CD14-positive monocyte (primary cell): ENCODE measurements at regions not wholly inside any gene's neighbourhood (a gene's known extent, or its start where the extent isn't known, plus 50 kb on each side); places are given as distances from the start of the nearest gene placed in this dataset.

Source experiments
- DNase-seq, 3 donors: peaks; one replicate each; pipeline ENCODE4 v3.0.0-alpha.2; 2011 to 2022
- H2AFZ ChIP-seq: 2 replicates; pipeline ENCODE4 v1.6.0; 2012; ENCODE audit warnings: mild to moderate bottlenecking, low read depth, low read length, inconsistent platforms; ENCODE audit not compliant: insufficient read depth, poor library complexity, severe bottlenecking
- H3K27ac ChIP-seq, 2 donors: 1 replicate in 1 of 2; 2 replicates in 1 of 2; pipeline ENCODE4 v1.5.1; 2012 to 2013; ENCODE audit warnings: low read length in 2 of 2, control low read depth in 1 of 2, inconsistent platforms in 1 of 2, low read depth in 1 of 2, mild to moderate bottlenecking in 1 of 2
- H3K27me3 ChIP-seq, 2 donors: one replicate each; pipeline versions ENCODE4 v1.6.0 to v1.6.1; 2011 to 2013; ENCODE audit warnings: low read length in 2 of 2; ENCODE audit not compliant: control insufficient read depth in 2 of 2, insufficient read depth in 2 of 2
- H3K36me3 ChIP-seq, 2 donors: replicated peaks in 1 of 2; 1 replicate in 1 of 2; 2 replicates in 1 of 2; pipeline versions ENCODE4 v1.5.1 to v1.6.1; 2012 to 2013; ENCODE audit warnings: low read length in 2 of 2, control low read depth in 1 of 2, inconsistent platforms in 1 of 2, mild to moderate bottlenecking in 1 of 2; ENCODE audit not compliant: insufficient read depth in 2 of 2, control insufficient read depth in 1 of 2
- H3K4me1 ChIP-seq, 2 donors: 1 replicate in 1 of 2; 2 replicates in 1 of 2; pipeline versions ENCODE4 v1.5.1 to v1.6.1; 2012 to 2013; ENCODE audit warnings: low read length in 2 of 2, control low read depth in 1 of 2, inconsistent platforms in 1 of 2, mild to moderate bottlenecking in 1 of 2, moderate library complexity in 1 of 2; ENCODE audit not compliant: insufficient read depth in 2 of 2, control insufficient read depth in 1 of 2
- H3K4me2 ChIP-seq: replicated peaks from 2 replicates; pipeline ENCODE3; 2012; ENCODE audit warnings: low read length, moderate library complexity, mild to moderate bottlenecking; ENCODE audit not compliant: poor library complexity, severe bottlenecking; ENCODE audit errors: extremely low read depth
- H3K4me3 ChIP-seq, 3 experiments: fragments of 200-600 bp in 1 of 3; sonication (generic) in 1 of 3; replicated peaks in 1 of 3; 1 replicate in 2 of 3; 2 replicates in 1 of 3; pipeline ENCODE4 v1.5.1; 2011 to 2013; ENCODE audit warnings: low read length in 3 of 3, mild to moderate bottlenecking in 3 of 3, control low read depth in 2 of 3, low read depth in 2 of 3, inconsistent platforms in 1 of 3, moderate library complexity in 1 of 3
- H3K79me2 ChIP-seq: 2 replicates; pipeline ENCODE4 v1.6.0; 2012; ENCODE audit warnings: mild to moderate bottlenecking, control low read depth, inconsistent platforms, low read length, moderate library complexity; ENCODE audit not compliant: insufficient read depth
- H3K9ac ChIP-seq: 2 replicates; pipeline ENCODE4 v1.6.0; 2017; ENCODE audit warnings: low read length, mild to moderate bottlenecking; ENCODE audit not compliant: insufficient read depth, poor library complexity, severe bottlenecking
- H3K9me3 ChIP-seq, 2 donors: replicated peaks in 1 of 2; 1 replicate in 1 of 2; 2 replicates in 1 of 2; pipeline versions ENCODE4 v1.5.1 to v1.6.1; 2012 to 2013; ENCODE audit warnings: low read length in 2 of 2, control low read depth in 1 of 2; ENCODE audit not compliant: control insufficient read depth in 1 of 2, insufficient read depth in 1 of 2
- H4K20me1 ChIP-seq: 2 replicates; pipeline ENCODE4 v1.6.0; 2012; ENCODE audit warnings: mild to moderate bottlenecking, low read length, control low read depth, moderate library complexity; ENCODE audit not compliant: insufficient read depth
- H3K27ac Mint-ChIP-seq, 7 donors: one replicate each; pipeline ENCODE4 v1.8.0; 2020; ENCODE audit warnings: mild to moderate bottlenecking in 7 of 7, mixed read lengths in 7 of 7, moderate library complexity in 6 of 7, inconsistent platforms in 2 of 7
- H3K27me3 Mint-ChIP-seq, 3 donors: one replicate each; pipeline ENCODE4 v1.8.0; 2021 to 2022; ENCODE audit warnings: low read depth in 3 of 3, mild to moderate bottlenecking in 3 of 3, mixed read lengths in 3 of 3, moderate library complexity in 3 of 3, inconsistent platforms in 1 of 3
- H3K36me3 Mint-ChIP-seq, 2 donors: one replicate each; pipeline ENCODE4 v1.8.0; 2020; ENCODE audit warnings: mixed read lengths in 2 of 2, inconsistent platforms in 1 of 2, mild to moderate bottlenecking in 1 of 2
- H3K4me1 Mint-ChIP-seq: one replicate; pipeline ENCODE4 v1.8.0; 2020; ENCODE audit warnings: mild to moderate bottlenecking, mixed read lengths
- H3K4me3 Mint-ChIP-seq, 2 donors: one replicate each; pipeline ENCODE4 v1.8.0; 2020; ENCODE audit warnings: mild to moderate bottlenecking in 2 of 2, mixed read lengths in 2 of 2, moderate library complexity in 1 of 2
- H3K9me3 Mint-ChIP-seq, 7 donors: one replicate each; pipeline ENCODE4 v1.8.0; 2020 to 2022; ENCODE audit warnings: mixed read lengths in 7 of 7, mild to moderate bottlenecking in 6 of 7, moderate library complexity in 6 of 7, inconsistent platforms in 2 of 7
- WGBS: methylation state at CpG from one replicate; pipeline ENCODE4 v1.1.5; 2013; ENCODE audit warnings: missing lambda C conversion rate; ENCODE audit not compliant: insufficient coverage; 5-methylcytosine and 5-hydroxymethylcytosine counted together
- intact Hi-C, 2 donors: fragments of 100-400 bp; cut with micrococcal nuclease; formaldehyde crosslinking; loops; one replicate each; pipeline versions ENCODE4 v1.15.0 to v1.15.1; 2023
- TF ChIP-seq, protein P1 (sequence below): fragments of 200-600 bp; IDR thresholded peaks from one replicate; pipeline ENCODE4 v1.8.0; 2022; ENCODE audit warnings: antibody characterized with exemption, mild to moderate bottlenecking

DNA sequence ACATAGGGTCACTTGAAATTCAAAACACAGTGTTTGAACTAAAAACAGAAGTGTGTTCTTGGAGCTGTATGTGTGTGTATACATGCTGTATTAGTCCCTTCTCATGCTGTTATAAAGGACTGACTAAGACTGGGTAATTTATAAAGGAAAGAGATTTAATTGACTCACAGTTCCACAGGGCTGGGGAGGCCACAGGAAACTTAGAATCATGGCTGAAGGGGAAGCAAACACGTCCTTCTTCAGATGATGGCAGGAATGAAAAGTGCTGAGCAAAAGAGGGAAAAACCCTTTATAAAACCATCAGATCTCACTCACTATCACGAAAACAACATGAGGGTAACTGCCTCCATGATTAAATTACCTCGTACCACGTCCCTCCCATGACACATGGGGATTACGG, 224.1 kb downstream of the BCAT1 start:
- DNase-seq, result peak in 1 of 3 donors; percentile 61
- H3K36me3 Mint-ChIP-seq, result no peaks in the 10 kb centered on the region
- Histone ChIP-seq H3K9ac (no peak overlapping the region), H3K4me1 (no peaks in the 10 kb centered on the region), H3K36me3 (no peaks in the 10 kb centered on the region), H4K20me1 (no peaks in the 10 kb centered on the region), H3K9me3 (no peaks in the 10 kb centered on the region), H3K4me2 (no peak overlapping the region), H3K79me2 (no peaks in the 10 kb centered on the region), H3K4me3 (no peak overlapping the region), H3K27me3 (no peaks in the 10 kb centered on the region), H2AFZ (no peak overlapping the region), H3K27ac (no peak overlapping the region)
- no peak overlapping the region for H3K4me3 Mint-ChIP-seq
- peaks cover 4% of the 10 kb centered on the region for H3K4me1 Mint-ChIP-seq
- H3K27me3 Mint-ChIP-seq, result peaks cover 0 to 3% (median 2%) of the 10 kb centered on the region in 3 donors
- TF ChIP-seq, protein P1, sequence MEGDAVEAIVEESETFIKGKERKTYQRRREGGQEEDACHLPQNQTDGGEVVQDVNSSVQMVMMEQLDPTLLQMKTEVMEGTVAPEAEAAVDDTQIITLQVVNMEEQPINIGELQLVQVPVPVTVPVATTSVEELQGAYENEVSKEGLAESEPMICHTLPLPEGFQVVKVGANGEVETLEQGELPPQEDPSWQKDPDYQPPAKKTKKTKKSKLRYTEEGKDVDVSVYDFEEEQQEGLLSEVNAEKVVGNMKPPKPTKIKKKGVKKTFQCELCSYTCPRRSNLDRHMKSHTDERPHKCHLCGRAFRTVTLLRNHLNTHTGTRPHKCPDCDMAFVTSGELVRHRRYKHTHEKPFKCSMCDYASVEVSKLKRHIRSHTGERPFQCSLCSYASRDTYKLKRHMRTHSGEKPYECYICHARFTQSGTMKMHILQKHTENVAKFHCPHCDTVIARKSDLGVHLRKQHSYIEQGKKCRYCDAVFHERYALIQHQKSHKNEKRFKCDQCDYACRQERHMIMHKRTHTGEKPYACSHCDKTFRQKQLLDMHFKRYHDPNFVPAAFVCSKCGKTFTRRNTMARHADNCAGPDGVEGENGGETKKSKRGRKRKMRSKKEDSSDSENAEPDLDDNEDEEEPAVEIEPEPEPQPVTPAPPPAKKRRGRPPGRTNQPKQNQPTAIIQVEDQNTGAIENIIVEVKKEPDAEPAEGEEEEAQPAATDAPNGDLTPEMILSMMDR, result no peak
- no peak overlapping the region for H3K27ac Mint-ChIP-seq
- intact Hi-C loops, result loop anchor here in 1 of 2 donors (10.0 kb wide), 1 partner anchor 160 kb away; no protein-coding TSS in a partner anchor
- no CpG with 5 or more reads among the region's 5 CpGs for WGBS
- H3K9me3 Mint-ChIP-seq, result peaks cover 0 to 6% (median 3%) of the 10 kb centered on the region in 7 donors

DNA sequence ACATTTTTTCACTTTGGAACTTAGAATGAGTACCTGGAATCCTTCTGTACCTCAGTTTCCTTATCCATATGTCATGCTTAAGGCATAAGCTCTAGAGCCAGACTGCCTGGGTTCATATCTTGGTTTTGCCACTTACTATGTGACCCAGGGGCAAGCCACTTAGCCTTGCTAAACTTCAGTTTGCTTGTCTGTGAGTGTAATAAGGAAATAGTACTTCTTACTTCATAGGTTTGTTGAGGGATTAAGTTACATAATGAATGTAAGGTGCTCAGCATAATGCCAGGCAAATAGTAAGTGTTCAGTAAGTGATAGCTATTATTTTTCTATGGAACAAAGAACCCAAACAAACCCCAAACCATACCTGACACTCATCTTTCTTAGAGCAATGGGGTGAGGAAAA, 225.1 kb downstream of the BCAT1 start:
- H3K27ac Mint-ChIP-seq, result no peak overlapping the region
- intact Hi-C loops, result loop anchor here in 1 of 2 donors (10.0 kb wide), 1 partner anchor 159 kb away; no protein-coding TSS in a partner anchor
- no peak overlapping the region for H3K4me2 ChIP-seq
- no peak overlapping the region for H3K4me3 ChIP-seq
- no peaks in the 10 kb centered on the region for H3K36me3 Mint-ChIP-seq
- H3K27me3 Mint-ChIP-seq, result peaks cover 0 to 3% (median 2%) of the 10 kb centered on the region in 3 donors
- TF ChIP-seq, protein P1, result no peak
- H3K27ac ChIP-seq, result no peak overlapping the region
- H3K79me2 ChIP-seq, result no peaks in the 10 kb centered on the region
- no peak for DNase-seq
- no peaks in the 10 kb centered on the region for H4K20me1 ChIP-seq
- H3K36me3 ChIP-seq, result no peaks in the 10 kb centered on the region
- H3K27me3 ChIP-seq, result no peaks in the 10 kb centered on the region
- H2AFZ ChIP-seq, result no peak overlapping the region
- peaks cover 14% of the 10 kb centered on the region for H3K4me1 Mint-ChIP-seq
- no peaks in the 10 kb centered on the region for H3K9me3 ChIP-seq
- H3K9me3 Mint-ChIP-seq, result peaks cover 0 to 6% (median 3%) of the 10 kb centered on the region in 7 donors
- H3K4me3 Mint-ChIP-seq, result no peak overlapping the region
- H3K9ac ChIP-seq, result no peak overlapping the region
- H3K4me1 ChIP-seq, result peaks cover 0 to 10% of the 10 kb centered on the region in 2 donors
